Left renal cortex interstitium (tissue), 4 donors: ENCODE measurements at regions not wholly inside any gene's neighbourhood (a gene's known extent, or its start where the extent isn't known, plus 50 kb on each side); places are given as distances from the start of the nearest gene placed in this dataset.

Experiments
- DNase-seq, 4 donors: peaks; one replicate each; pipeline ENCODE4 v3.0.0-alpha.2; 2013; ENCODE audit warnings: low read depth in 4 of 4, low spot score in 2 of 4, missing footprints in 1 of 4

GRCh38 chr9:16960084-16960483 lies 89.6 kb upstream of the BNC2 start:
- DNase-seq: no peak

- DNase-seq: no peak
Measured at GRCh38 chr9:16959391-16959790, 88.9 kb upstream of the BNC2 start.

- peak in 3 of 4 donors; percentile 31 to 47 (median 45) for DNase-seq
Measured at GRCh38 chr9:16954040-16954439, 83.6 kb upstream of the BNC2 start.

- no peak for DNase-seq
Measured at GRCh38 chr9:16951502-16951901, 81.0 kb upstream of the BNC2 start.

GRCh38 chr9:16950051-16950450 lies 79.6 kb upstream of the BNC2 start:
- no peak for DNase-seq

- no peak for DNase-seq
Measured at GRCh38 chr9:16930578-16930977, 60.1 kb upstream of the BNC2 start.

- no peak for DNase-seq
Measured at GRCh38 chr9:16928179-16928945, 57.9 kb upstream of the BNC2 start.

GRCh38 chr9:16925426-16925825 lies 55.0 kb upstream of the BNC2 start:
- DNase-seq: no peak

GRCh38 chr9:16924311-16924915 lies 53.9 kb upstream of the BNC2 start:
- DNase-seq: no peak

- DNase-seq: no peak
Measured at GRCh38 chr9:16921855-16922254, 51.4 kb upstream of the BNC2 start.
